ENCODE measurements at regions not wholly inside any gene's neighbourhood (a gene's known extent, or its start where the extent isn't known, plus 50 kb on each side); places are given as distances from the start of the nearest gene placed in this dataset.

DNA sequence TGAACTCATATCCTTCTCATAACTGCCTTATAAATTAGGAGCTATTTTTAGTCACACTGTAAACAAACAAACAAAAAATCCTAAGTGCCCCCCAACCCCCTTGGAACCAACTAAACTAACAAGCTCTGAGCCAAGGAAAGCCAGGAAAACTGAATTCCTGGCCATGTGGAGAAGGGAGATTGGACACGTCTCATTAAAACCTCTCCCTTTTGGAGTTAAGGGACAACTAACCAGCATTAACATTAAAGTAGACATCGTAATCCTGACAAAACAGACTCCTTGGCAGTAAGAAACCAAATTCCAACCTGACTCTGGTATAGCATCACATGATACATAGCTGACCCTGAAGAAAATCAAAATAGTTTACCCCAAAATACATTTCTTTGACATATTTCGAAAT lies 937.1 kb upstream of the GRIA3 start:
- Histone ChIP-seq H4K20me1 (ENCODE audit: insufficient read depth, poor library complexity, severe bottlenecking) (no peaks in the 10 kb centered on the region), H2AFZ (no peak overlapping the region), H3K36me3 (replicated peaks; ENCODE audit: insufficient read depth, low read depth) (no peaks in the 10 kb centered on the region), H3K9me3 (ENCODE audit: low read depth) (no peaks in the 10 kb centered on the region), H3K4me3 (no peak overlapping the region), H3K27ac (no peak overlapping the region), H3K27me3 (no peaks in the 10 kb centered on the region), H3K4me2 (no peak overlapping the region), H3K79me2 (no peaks in the 10 kb centered on the region), H3K9me2 (replicated peaks; ENCODE audit: insufficient read depth) (no peaks in the 10 kb centered on the region), H3K4me1 (ENCODE audit: insufficient read depth) (no peaks in the 10 kb centered on the region)
- TF ChIP-seq, protein P1, sequence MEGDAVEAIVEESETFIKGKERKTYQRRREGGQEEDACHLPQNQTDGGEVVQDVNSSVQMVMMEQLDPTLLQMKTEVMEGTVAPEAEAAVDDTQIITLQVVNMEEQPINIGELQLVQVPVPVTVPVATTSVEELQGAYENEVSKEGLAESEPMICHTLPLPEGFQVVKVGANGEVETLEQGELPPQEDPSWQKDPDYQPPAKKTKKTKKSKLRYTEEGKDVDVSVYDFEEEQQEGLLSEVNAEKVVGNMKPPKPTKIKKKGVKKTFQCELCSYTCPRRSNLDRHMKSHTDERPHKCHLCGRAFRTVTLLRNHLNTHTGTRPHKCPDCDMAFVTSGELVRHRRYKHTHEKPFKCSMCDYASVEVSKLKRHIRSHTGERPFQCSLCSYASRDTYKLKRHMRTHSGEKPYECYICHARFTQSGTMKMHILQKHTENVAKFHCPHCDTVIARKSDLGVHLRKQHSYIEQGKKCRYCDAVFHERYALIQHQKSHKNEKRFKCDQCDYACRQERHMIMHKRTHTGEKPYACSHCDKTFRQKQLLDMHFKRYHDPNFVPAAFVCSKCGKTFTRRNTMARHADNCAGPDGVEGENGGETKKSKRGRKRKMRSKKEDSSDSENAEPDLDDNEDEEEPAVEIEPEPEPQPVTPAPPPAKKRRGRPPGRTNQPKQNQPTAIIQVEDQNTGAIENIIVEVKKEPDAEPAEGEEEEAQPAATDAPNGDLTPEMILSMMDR (IDR thresholded peaks at IDR 0.05; ENCODE audit: poor library complexity) = no peak
- no peak for TF ChIP-seq EZH2 (IDR thresholded peaks at IDR 0.05; ENCODE audit: borderline replicate concordance)
- no peak for TF ChIP-seq EZH2phosphoT487 (IDR thresholded peaks at IDR 0.05; ENCODE audit: low read depth, severe bottlenecking, unreplicated experiment)
- DNase-seq (ENCODE audit: low spot score) = no peak
- WGBS (ENCODE audit: low lambda C conversion rate, missing lambda C conversion rate) = 73% methylated on average over 3 of the region's 3 CpGs

DNA sequence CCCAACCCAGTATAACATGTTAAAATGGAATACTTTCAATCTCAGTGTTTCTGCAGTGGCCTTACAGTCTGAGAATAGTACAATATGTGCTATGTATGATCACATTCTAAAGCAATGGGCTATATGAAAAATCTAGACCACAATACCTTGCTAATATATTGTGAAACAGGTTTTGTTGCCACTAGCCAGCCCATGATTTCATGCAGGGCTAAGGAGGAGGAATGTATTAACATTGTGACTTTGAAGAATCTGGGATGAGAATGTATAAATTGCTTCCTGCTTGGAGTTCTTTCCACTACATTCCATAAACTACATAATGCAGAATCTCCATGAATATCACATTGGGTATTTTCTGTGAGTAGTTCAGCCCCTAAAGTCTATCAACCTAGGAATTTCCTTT lies 935.4 kb upstream of the GRIA3 start:
- no peak overlapping the region for H3K27ac ChIP-seq
- H3K36me3 ChIP-seq (replicated peaks; ENCODE audit: insufficient read depth, low read depth) = no peaks in the 10 kb centered on the region
- no peak for DNase-seq (ENCODE audit: low spot score)
- H4K20me1 ChIP-seq (ENCODE audit: insufficient read depth, poor library complexity, severe bottlenecking) = no peaks in the 10 kb centered on the region
- H3K9me2 ChIP-seq (replicated peaks; ENCODE audit: insufficient read depth) = no peaks in the 10 kb centered on the region
- TF ChIP-seq EZH2 (IDR thresholded peaks at IDR 0.05; ENCODE audit: borderline replicate concordance) = no peak
- TF ChIP-seq, protein P1 (IDR thresholded peaks at IDR 0.05; ENCODE audit: poor library complexity) = no peak
- H3K4me3 ChIP-seq = no peak overlapping the region
- no peaks in the 10 kb centered on the region for H3K9me3 ChIP-seq (ENCODE audit: low read depth)
- no peaks in the 10 kb centered on the region for H3K27me3 ChIP-seq
- no peak overlapping the region for H2AFZ ChIP-seq
- H3K4me2 ChIP-seq = no peak overlapping the region
- no peaks in the 10 kb centered on the region for H3K79me2 ChIP-seq
- no peaks in the 10 kb centered on the region for H3K4me1 ChIP-seq (ENCODE audit: insufficient read depth)

DNA sequence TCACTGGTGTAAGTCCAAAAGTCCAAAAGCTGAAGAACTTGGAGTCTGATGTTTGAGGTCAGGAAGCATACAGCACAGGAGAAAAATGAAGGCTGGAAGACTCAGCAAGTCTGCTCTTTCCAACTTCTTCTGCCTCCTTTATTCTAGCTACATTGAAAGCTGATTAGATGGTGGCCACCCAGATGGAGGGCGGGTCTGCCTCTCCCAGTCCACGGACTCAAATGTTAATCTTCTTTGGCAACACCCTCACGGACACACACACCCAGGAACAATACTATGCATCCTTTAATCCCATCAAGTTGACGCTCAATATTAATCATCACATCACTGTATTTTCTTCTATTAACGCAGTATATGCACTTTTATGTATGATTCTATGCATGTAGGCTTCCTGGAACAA lies 931.6 kb upstream of the GRIA3 start:
- no peak overlapping the region for H3K27ac ChIP-seq
- H3K9me2 ChIP-seq (replicated peaks; ENCODE audit: insufficient read depth) = no peaks in the 10 kb centered on the region
- H3K4me2 ChIP-seq = no peak overlapping the region
- H3K4me1 ChIP-seq (ENCODE audit: insufficient read depth) = no peaks in the 10 kb centered on the region
- no peak overlapping the region for H3K4me3 ChIP-seq
- no peaks in the 10 kb centered on the region for H4K20me1 ChIP-seq (ENCODE audit: insufficient read depth, poor library complexity, severe bottlenecking)
- H2AFZ ChIP-seq = no peak overlapping the region
- no peaks in the 10 kb centered on the region for H3K9me3 ChIP-seq (ENCODE audit: low read depth)
- 79% methylated on average over 5 of the region's 5 CpGs for WGBS (ENCODE audit: low lambda C conversion rate, missing lambda C conversion rate)
- no peaks in the 10 kb centered on the region for H3K27me3 ChIP-seq
- no peaks in the 10 kb centered on the region for H3K79me2 ChIP-seq
- DNase-seq (ENCODE audit: low spot score) = no peak
- no peaks in the 10 kb centered on the region for H3K36me3 ChIP-seq (replicated peaks; ENCODE audit: insufficient read depth, low read depth)
- TF ChIP-seq EZH2 (IDR thresholded peaks at IDR 0.05; ENCODE audit: borderline replicate concordance) = no peak
- TF ChIP-seq, protein P1 (IDR thresholded peaks at IDR 0.05; ENCODE audit: poor library complexity) = no peak
- TF ChIP-seq EZH2phosphoT487 (IDR thresholded peaks at IDR 0.05; ENCODE audit: low read depth, severe bottlenecking, unreplicated experiment) = no peak

DNA sequence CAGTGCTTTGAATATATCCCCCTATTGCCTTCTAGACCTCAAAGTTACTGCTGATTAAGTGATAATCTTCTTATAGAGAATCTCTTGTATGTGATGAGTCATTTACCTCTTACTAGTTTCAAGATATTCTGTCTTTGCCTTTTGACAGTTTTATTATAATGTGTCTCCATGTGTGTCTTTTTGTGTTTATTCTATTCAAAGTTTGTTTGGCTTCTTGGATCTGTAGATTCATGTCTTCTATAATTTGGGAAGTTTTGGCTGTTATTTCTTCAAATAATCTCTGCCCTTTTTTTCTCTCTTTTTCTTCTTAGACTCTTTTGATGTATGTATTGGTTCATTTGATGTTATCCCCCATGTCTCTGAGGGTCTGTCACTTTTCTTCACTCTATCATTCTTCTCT lies 915.7 kb upstream of the GRIA3 start:
- Histone ChIP-seq H3K36me3 (replicated peaks; ENCODE audit: insufficient read depth, low read depth) (no peaks in the 10 kb centered on the region), H3K9me3 (ENCODE audit: low read depth) (no peaks in the 10 kb centered on the region), H3K27ac (no peak overlapping the region), H3K9me2 (replicated peaks; ENCODE audit: insufficient read depth) (no peaks in the 10 kb centered on the region), H3K4me2 (no peak overlapping the region), H3K27me3 (no peaks in the 10 kb centered on the region), H3K79me2 (no peaks in the 10 kb centered on the region), H3K4me3 (no peak overlapping the region), H3K4me1 (ENCODE audit: insufficient read depth) (no peaks in the 10 kb centered on the region), H2AFZ (no peak overlapping the region), H4K20me1 (ENCODE audit: insufficient read depth, poor library complexity, severe bottlenecking) (no peaks in the 10 kb centered on the region)
- no peak for DNase-seq (ENCODE audit: low spot score)
- TF ChIP-seq, protein P1 (IDR thresholded peaks at IDR 0.05; ENCODE audit: poor library complexity) = no peak
- TF ChIP-seq EZH2phosphoT487 (IDR thresholded peaks at IDR 0.05; ENCODE audit: low read depth, severe bottlenecking, unreplicated experiment) = no peak
- TF ChIP-seq EZH2 (IDR thresholded peaks at IDR 0.05; ENCODE audit: borderline replicate concordance) = no peak

Data from hepatocyte (in vitro differentiated cells).